ENCODE measurements at regions not wholly inside any gene's neighbourhood (a gene's known extent, or its start where the extent isn't known, plus 50 kb on each side); places are given as distances from the start of the nearest gene placed in this dataset.

DNA sequence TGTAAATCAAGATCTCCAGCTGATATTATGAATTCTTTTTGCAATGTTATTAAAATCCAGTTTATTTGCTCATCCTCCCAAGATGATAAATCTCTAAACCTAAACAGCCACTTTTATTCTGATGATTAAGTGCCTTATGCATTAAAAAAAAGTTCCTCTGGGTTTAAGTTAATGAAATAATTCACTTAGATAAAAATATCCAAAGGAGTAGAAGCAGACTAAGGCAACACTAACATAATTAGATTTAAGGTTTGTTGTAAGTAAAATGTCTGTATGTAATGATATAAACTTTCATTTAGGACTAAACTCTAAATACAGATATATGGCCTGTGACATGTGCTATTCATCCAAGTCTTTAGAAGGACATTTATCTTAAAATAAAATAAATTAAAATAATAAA lies 457.2 kb downstream of the TENT5A start:
- no peak for TF ChIP-seq CTCF (IDR thresholded peaks at IDR 0.05)
- Mint-ChIP-seq H3K36me3 (ENCODE audit: unreplicated experiment) (no peaks in the 10 kb centered on the region), H3K9me3 (ENCODE audit: unreplicated experiment) (no peaks in the 10 kb centered on the region), H3K4me1 (ENCODE audit: unreplicated experiment) (no peaks in the 10 kb centered on the region), H3K27me3 (ENCODE audit: unreplicated experiment) (no peaks in the 10 kb centered on the region), H3K4me3 (ENCODE audit: unreplicated experiment) (no peak overlapping the region), H3K27ac (ENCODE audit: unreplicated experiment) (no peak overlapping the region)
- DNase-seq (ENCODE audit: extremely low spot score, unreplicated experiment): no peak

DNA sequence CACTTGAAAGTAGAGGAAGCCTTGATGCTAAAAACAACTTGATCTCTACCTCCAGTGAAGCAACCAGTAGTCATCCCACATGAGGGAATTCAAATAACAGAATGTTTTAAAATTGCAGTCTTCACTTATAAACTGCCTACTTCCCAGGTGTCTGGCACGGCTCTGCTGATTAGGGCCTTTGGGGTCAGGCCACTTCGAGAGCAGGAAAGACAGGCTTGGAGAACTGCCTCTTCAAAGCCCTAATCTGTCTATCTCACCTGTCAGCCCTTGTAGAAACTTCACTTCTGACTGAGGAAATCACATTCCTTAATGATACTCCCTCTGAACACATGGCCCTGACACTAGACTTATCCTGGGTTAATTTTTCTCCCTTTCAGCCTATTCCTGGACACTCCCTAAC lies 458.6 kb downstream of the TENT5A start:
- no peak for DNase-seq (ENCODE audit: extremely low spot score, unreplicated experiment)
- H3K4me3 Mint-ChIP-seq (ENCODE audit: unreplicated experiment): no peak overlapping the region

GRCh38 chr6:81289229-81289628 lies 463.3 kb downstream of the TENT5A start:
- Mint-ChIP-seq H3K27ac (ENCODE audit: unreplicated experiment) (no peak overlapping the region), H3K36me3 (ENCODE audit: unreplicated experiment) (no peaks in the 10 kb centered on the region), H3K4me3 (ENCODE audit: unreplicated experiment) (no peak overlapping the region), H3K4me1 (ENCODE audit: unreplicated experiment) (no peaks in the 10 kb centered on the region), H3K27me3 (ENCODE audit: unreplicated experiment) (peaks cover 2% of the 10 kb centered on the region), H3K9me3 (ENCODE audit: unreplicated experiment) (no peaks in the 10 kb centered on the region)
- TF ChIP-seq CTCF (IDR thresholded peaks at IDR 0.05): no peak
- no peak for DNase-seq (ENCODE audit: extremely low spot score, unreplicated experiment)

More for the DNA sequence above, 458.6 kb downstream of the TENT5A start:
- Mint-ChIP-seq H3K9me3 (ENCODE audit: unreplicated experiment) (no peaks in the 10 kb centered on the region), H3K27ac (ENCODE audit: unreplicated experiment) (no peak overlapping the region), H3K36me3 (ENCODE audit: unreplicated experiment) (no peaks in the 10 kb centered on the region), H3K27me3 (ENCODE audit: unreplicated experiment) (no peaks in the 10 kb centered on the region), H3K4me1 (ENCODE audit: unreplicated experiment) (no peaks in the 10 kb centered on the region)
- TF ChIP-seq CTCF (IDR thresholded peaks at IDR 0.05): no peak

DNA sequence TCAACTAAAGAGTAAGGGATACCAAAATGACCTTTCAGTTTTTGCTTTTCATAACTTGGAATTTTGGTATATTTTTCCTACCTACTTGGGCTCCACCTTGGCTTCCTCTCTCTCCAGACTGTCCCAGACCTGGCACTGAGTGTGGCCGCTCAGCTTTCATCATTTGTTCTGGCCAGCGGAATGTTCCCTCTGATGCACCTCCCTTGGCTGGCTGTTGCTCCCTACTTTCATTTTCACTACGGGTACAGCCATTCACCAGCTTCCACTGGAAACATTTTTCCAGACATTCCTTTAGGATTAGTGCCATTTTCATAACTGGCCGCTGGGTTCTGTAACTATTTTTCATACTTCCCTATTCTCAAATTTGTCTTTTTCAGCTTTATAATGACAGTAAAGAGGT lies 487.4 kb downstream of the TENT5A start:
- peaks cover 6% of the 10 kb centered on the region for H3K9me3 Mint-ChIP-seq (ENCODE audit: unreplicated experiment)
- peak overlapping the region; percentile 78 for H3K27ac Mint-ChIP-seq (ENCODE audit: unreplicated experiment)
- DNase-seq (ENCODE audit: extremely low spot score, unreplicated experiment): no peak
- H3K27me3 Mint-ChIP-seq (ENCODE audit: unreplicated experiment): peaks cover 11% of the 10 kb centered on the region
- H3K36me3 Mint-ChIP-seq (ENCODE audit: unreplicated experiment): no peaks in the 10 kb centered on the region
- H3K4me3 Mint-ChIP-seq (ENCODE audit: unreplicated experiment): peak overlapping the region; percentile 67
- no peak for TF ChIP-seq CTCF (IDR thresholded peaks at IDR 0.05)
- H3K4me1 Mint-ChIP-seq (ENCODE audit: unreplicated experiment): peaks cover 7% of the 10 kb centered on the region

- peaks cover 13% of the 10 kb centered on the region for H3K27me3 Mint-ChIP-seq (ENCODE audit: unreplicated experiment)
These were observed 488.8 kb downstream of the TENT5A start for GRCh38 chr6:81263531-81264168.

More at GRCh38 chr6:81263531-81264168, 488.8 kb downstream of the TENT5A start:
- Mint-ChIP-seq H3K4me3 (ENCODE audit: unreplicated experiment) (no peak overlapping the region), H3K9me3 (ENCODE audit: unreplicated experiment) (no peaks in the 10 kb centered on the region), H3K27ac (ENCODE audit: unreplicated experiment) (no peak overlapping the region), H3K4me1 (ENCODE audit: unreplicated experiment) (peaks cover 7% of the 10 kb centered on the region), H3K36me3 (ENCODE audit: unreplicated experiment) (no peaks in the 10 kb centered on the region)
- no peak for TF ChIP-seq CTCF (IDR thresholded peaks at IDR 0.05)
- DNase-seq (ENCODE audit: extremely low spot score, unreplicated experiment): no peak

Data from osteocyte (in vitro differentiated cells).